Urinary bladder (tissue), 3 donors: ENCODE measurements at regions not wholly inside any gene's neighbourhood (a gene's known extent, or its start where the extent isn't known, plus 50 kb on each side); places are given as distances from the start of the nearest gene placed in this dataset.

Experiments used
- DNase-seq: peaks from one replicate; pipeline ENCODE4 v3.0.0-alpha.2; 2015; ENCODE audit errors: extremely low spot score
- H3K27ac ChIP-seq: one replicate; pipeline ENCODE4 v1.5.1; 2013; ENCODE audit warnings: low read depth, mild to moderate bottlenecking, moderate library complexity
- H3K36me3 ChIP-seq: one replicate; pipeline ENCODE4 v1.6.1; 2013; ENCODE audit warnings: mild to moderate bottlenecking, moderate library complexity; ENCODE audit not compliant: insufficient read depth
- H3K4me1 ChIP-seq: one replicate; pipeline ENCODE4 v1.6.1; 2013; ENCODE audit warnings: mild to moderate bottlenecking, moderate library complexity; ENCODE audit not compliant: insufficient read depth
- H3K4me3 ChIP-seq: one replicate; pipeline ENCODE4 v1.5.1; 2013; ENCODE audit warnings: low read depth, low read length
- WGBS: extraction: QIAGEN DNeasy Blood & Tissue Kit; methylation state at CpG from one replicate; pipeline ENCODE4 v1.1.7; 2013; 5-methylcytosine and 5-hydroxymethylcytosine counted together
- donor health status: healthy with polysubstance abuse.
- donor health status: healthy.

GRCh38 chr7:18125476-18125875 lies 97.8 kb upstream of the PRPS1L1 start:
- H3K4me1 ChIP-seq, result no peaks in the 10 kb centered on the region
- no peaks in the 10 kb centered on the region for H3K36me3 ChIP-seq
- no peak overlapping the region for H3K27ac ChIP-seq
- no peak overlapping the region for H3K4me3 ChIP-seq
- WGBS, result 39% methylated on average over 2 of the region's 2 CpGs
- DNase-seq, result peak; percentile 32

DNA sequence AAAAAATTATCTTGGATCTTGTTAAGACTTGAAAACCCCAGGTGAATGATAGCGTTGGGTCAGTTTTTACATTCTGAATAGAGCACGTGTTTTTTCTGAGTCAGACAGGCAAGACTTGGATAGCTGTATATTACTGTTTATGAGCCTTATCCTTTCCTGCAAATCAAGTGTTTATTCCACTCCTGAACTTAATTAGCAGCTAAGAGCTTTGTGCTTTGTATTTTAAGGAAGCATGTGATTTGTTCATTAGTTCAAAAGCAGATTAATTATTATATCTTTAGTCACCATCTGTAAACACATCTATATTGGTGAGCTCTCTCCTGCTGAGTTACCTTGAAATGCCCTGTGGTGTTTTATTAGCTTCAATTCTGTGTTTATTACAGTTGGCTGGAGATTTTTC lies 98.6 kb upstream of the PRPS1L1 start:
- Histone ChIP-seq H3K36me3 (no peaks in the 10 kb centered on the region), H3K4me1 (no peaks in the 10 kb centered on the region), H3K27ac (no peak overlapping the region), H3K4me3 (no peak overlapping the region)
- 58% methylated on average over 2 of the region's 2 CpGs for WGBS
- peak; percentile 26 for DNase-seq

- Histone ChIP-seq H3K4me3 (no peak overlapping the region), H3K27ac (no peak overlapping the region), H3K36me3 (no peaks in the 10 kb centered on the region), H3K4me1 (no peaks in the 10 kb centered on the region)
- DNase-seq, result no peak
- 74% methylated on average over 3 of the region's 3 CpGs for WGBS
Observed at GRCh38 chr7:18128846-18129245, 101.2 kb upstream of the PRPS1L1 start.

DNA sequence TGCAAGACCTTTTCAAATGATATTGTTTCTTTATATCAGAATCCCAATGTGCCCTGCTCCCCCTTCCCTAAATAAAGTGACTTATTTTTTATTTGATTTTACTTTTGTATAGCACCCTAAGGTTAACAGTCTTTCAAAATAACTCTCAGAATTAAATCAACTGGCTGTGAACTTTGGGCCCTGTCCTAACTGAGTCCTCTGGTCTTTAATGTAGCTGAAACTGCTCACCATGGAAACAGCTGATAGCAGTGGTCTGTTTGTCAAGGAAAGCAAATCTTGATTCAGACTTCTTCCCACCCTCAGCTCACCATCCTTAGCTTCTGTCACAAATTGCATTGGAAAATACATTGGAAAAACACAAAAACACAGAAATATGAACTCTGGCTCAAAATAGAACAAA lies 105.2 kb upstream of the PRPS1L1 start:
- Histone ChIP-seq H3K27ac (no peak overlapping the region), H3K4me3 (no peak overlapping the region), H3K36me3 (no peaks in the 10 kb centered on the region), H3K4me1 (no peaks in the 10 kb centered on the region)
- DNase-seq, result no peak

- 88% methylated on average over 3 of the region's 3 CpGs for WGBS
- Histone ChIP-seq H3K27ac (no peak overlapping the region), H3K4me3 (no peak overlapping the region), H3K4me1 (no peaks in the 10 kb centered on the region), H3K36me3 (no peaks in the 10 kb centered on the region)
- no peak for DNase-seq
Observed at GRCh38 chr7:18133921-18134320, 106.3 kb upstream of the PRPS1L1 start.

GRCh38 chr7:18140943-18141342 lies 113.3 kb upstream of the PRPS1L1 start:
- Histone ChIP-seq H3K36me3 (no peaks in the 10 kb centered on the region), H3K4me3 (no peak overlapping the region), H3K27ac (no peak overlapping the region), H3K4me1 (no peaks in the 10 kb centered on the region)
- no peak for DNase-seq

DNA sequence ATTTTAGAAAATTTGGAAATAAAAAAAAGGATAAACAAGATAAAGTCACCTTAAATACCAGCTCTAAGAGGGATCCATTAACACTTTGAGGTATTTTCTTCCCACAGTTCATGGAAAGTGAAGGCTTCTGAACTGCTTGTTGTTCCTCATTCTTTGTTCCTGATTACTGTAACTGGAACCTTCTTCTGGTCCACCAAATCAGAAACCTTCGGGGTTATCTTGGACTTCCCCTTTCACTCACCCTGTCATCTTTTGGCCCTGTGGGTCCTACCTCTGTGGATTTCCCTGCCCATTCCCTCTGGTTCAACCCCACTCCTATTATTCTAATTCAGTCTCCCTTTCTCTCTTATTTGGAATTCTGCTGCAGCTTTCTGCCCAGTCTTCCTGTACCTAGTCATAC lies 116.5 kb upstream of the PRPS1L1 start:
- Histone ChIP-seq H3K4me3 (no peak overlapping the region), H3K36me3 (no peaks in the 10 kb centered on the region), H3K27ac (no peak overlapping the region), H3K4me1 (no peaks in the 10 kb centered on the region)
- WGBS, result 85% methylated on average over 1 of the region's 1 CpG
- no peak for DNase-seq

DNA sequence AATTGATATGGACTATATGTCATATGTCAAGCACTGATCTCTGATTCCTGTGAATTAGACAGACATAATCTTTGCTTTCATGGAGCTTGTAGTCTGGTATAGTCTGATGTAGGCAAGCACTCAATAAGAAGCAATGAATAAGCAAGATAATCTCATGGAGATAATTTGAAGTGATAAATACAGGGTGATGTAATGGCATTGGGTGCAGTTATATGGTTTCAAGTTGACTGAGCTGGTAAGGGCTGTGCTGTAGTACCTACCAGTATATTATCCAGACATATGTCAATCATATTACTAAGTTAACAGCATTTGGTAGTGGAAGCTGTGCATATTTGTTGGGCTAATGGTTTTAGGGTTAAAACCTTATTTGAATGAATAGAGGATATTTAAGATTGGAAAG lies 117.5 kb upstream of the PRPS1L1 start:
- Histone ChIP-seq H3K36me3 (no peaks in the 10 kb centered on the region), H3K4me1 (no peaks in the 10 kb centered on the region), H3K4me3 (no peak overlapping the region), H3K27ac (no peak overlapping the region)
- no peak for DNase-seq

GRCh38 chr7:18151422-18151821 lies 123.8 kb upstream of the PRPS1L1 start:
- no peak overlapping the region for H3K27ac ChIP-seq

GRCh38 chr7:18153183-18153748 lies 125.6 kb upstream of the PRPS1L1 start:
- Histone ChIP-seq H3K36me3 (no peaks in the 10 kb centered on the region), H3K4me1 (no peaks in the 10 kb centered on the region), H3K4me3 (no peak overlapping the region), H3K27ac (no peak overlapping the region)
- 62% methylated on average over 6 of the region's 6 CpGs for WGBS
- no peak for DNase-seq

More at GRCh38 chr7:18151422-18151821, 123.8 kb upstream of the PRPS1L1 start:
- no peak for DNase-seq
- Histone ChIP-seq H3K4me3 (no peak overlapping the region), H3K36me3 (no peaks in the 10 kb centered on the region), H3K4me1 (no peaks in the 10 kb centered on the region)
- WGBS, result 66% methylated on average over 1 of the region's 1 CpG

DNA sequence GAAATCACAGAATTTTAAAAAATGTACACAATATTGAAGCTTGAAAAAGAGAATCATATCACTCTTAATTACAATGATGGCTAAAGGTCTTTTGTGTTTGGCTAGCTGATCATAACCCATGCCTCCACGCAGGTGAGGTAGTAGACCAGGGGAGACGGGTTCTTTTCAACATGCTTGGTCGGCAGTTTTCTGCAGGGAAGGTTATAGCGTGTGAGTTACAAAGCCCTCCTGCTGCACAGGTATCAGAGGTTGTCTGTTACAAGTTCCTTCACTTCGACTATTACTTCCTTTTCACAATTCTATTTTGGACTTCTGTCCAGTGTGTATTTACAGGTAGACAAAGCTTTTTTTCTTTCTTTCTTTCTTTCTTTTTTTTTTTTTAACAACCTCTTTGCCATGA lies 127.1 kb upstream of the PRPS1L1 start:
- DNase-seq, result no peak
- WGBS, result 87% methylated on average over 5 of the region's 5 CpGs
- Histone ChIP-seq H3K36me3 (no peaks in the 10 kb centered on the region), H3K27ac (no peak overlapping the region), H3K4me3 (no peak overlapping the region), H3K4me1 (no peaks in the 10 kb centered on the region)

DNA sequence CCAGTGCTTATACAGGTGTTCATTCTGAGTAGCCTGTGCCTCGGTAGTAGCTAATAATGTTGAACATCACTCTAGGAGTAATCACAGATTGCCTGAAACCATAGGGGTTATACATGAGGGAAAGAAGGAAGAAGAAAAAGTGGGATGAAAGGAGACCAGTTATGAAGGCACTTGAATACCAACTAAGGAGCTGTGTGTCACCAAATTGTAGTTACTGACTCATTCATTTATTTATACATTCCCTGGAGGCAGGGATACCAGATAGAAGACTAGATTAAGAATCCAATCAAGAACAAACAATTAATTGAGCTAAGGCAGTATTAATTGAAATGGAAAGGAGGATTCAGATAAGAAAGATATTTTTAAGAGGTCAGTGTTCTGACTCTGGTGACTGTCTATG lies 129.6 kb upstream of the PRPS1L1 start:
- Histone ChIP-seq H3K36me3 (no peaks in the 10 kb centered on the region), H3K4me1 (no peaks in the 10 kb centered on the region), H3K4me3 (no peak overlapping the region), H3K27ac (no peak overlapping the region)
- DNase-seq, result no peak
- WGBS, result 97% methylated on average over 1 of the region's 1 CpG

DNA sequence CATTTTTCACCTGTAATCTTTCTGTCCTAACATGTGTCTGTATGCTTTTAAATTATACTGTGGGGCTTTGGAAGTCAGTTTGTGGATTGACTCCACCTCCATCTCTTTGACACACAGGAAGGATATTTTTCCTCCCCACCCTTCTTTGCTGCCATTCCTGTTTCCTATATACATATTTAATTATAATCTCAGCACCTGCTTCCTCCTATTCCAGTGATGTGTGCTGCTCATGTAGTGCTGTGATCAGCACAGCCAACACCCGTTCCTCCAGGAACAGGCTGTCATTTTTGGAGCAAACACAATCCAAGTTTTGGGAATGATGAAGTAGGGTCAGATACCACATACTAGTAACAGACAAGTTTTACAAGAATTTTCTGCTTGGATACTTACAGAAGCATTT lies 135.0 kb upstream of the PRPS1L1 start:
- no peak overlapping the region for H3K27ac ChIP-seq
- no peaks in the 10 kb centered on the region for H3K4me1 ChIP-seq
- H3K4me3 ChIP-seq, result no peak overlapping the region
- WGBS, result 49% methylated on average over 1 of the region's 1 CpG
- no peak for DNase-seq
- H3K36me3 ChIP-seq, result no peaks in the 10 kb centered on the region

DNA sequence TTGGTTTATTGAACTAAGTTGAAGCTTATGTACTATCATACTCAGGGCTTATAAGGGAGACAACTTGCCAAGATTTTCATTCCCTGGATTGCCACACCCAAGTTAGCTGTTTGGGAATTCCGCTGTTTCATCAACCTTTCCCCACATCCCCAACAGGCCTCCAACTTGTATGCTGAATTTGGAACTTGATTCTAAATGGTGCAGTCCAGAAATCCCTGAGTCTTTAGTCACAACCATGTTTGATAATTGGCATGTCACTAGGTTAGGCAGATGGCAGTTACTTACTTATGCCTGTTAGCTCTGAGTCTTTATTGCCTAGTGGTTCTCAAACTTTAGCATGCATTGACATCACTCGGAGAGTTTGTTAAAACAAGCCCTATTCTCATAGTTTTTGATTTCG lies 135.4 kb upstream of the PRPS1L1 start:
- Histone ChIP-seq H3K4me1 (no peaks in the 10 kb centered on the region), H3K4me3 (no peak overlapping the region), H3K36me3 (no peaks in the 10 kb centered on the region), H3K27ac (no peak overlapping the region)
- DNase-seq, result no peak
- WGBS, result 89% methylated on average over 3 of the region's 3 CpGs

DNA sequence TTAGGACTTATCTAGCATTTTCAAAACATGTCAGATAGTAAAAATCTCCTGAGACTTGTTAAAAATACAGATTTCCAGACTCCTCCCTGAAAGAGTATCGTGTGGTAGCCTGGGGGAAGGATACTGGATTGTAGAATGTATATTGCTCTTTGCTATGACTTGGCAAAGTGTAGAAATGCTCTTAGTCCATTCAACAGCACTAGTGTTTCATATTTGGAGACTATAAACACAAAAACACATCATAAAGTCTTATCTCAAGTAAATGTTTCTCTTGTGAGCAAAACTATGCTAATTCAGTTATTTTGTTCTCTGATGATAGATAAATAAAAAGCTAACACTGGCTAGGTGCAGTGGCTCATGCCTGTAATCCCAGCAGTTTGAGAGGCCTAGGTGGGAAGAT lies 137.5 kb upstream of the PRPS1L1 start:
- Histone ChIP-seq H3K27ac (no peak overlapping the region), H3K4me1 (no peaks in the 10 kb centered on the region), H3K36me3 (no peaks in the 10 kb centered on the region), H3K4me3 (no peak overlapping the region)
- WGBS, result 29% methylated on average over 1 of the region's 1 CpG
- peak; percentile 37 for DNase-seq
